NCI-H2196 (cell line): ENCODE measurements at regions not wholly inside any gene's neighbourhood (a gene's known extent, or its start where the extent isn't known, plus 50 kb on each side); places are given as distances from the start of the nearest gene placed in this dataset.
A peak's percentile ranks its signal among the peaks of the same experiment; 100 is the strongest.

Source experiments
- DNase-seq: peaks from one replicate; lab custom pipeline; 2025; ENCODE audit not compliant: unreplicated experiment; lab: John Stamatoyannopoulos, UW

DNA sequence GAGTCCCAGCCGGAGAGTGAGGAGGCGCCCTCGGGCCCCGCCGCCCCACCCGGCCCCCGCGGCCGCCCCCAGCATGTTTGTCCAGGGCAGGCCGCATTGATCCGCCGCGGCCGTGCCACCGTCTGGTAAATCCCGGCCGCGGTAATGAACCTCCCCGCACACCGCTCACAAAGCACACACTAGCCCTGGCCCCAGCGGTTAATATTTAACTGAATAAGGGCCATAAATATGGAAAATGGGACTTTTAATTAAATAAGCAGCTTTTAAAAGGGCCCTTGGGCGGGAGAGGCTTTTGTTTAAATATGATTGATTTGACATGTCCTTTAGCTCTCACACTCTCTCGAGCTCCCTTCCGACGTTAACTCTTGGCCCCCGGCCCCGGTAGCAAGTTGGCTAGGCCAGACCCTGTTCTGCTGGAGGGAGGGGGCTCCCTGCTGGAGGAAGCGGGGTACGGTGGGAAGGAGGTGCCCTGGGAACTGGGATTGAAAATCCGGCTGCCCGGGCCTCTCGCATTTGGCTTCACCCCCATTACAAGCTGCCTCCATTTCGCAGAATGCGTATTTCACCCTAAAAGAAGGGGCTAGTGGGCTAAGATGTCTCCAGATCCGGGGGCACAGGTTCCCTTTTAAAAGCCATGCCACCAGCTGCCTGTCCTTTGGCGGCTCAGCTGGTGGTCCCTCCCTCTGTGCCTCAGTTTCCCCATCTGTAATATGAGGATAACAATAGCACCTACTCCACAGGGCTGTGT, 199.8 kb downstream of the RBM19 start:
- no peak for DNase-seq

- DNase-seq, result no peak
Observed at GRCh38 chr12:113764661-113765060, 201.5 kb downstream of the RBM19 start.

GRCh38 chr12:113762882-113763816, 203.0 kb downstream of the RBM19 start:
- DNase-seq, result no peak

- no peak for DNase-seq
Observed at GRCh38 chr12:113762155-113762881, 203.8 kb downstream of the RBM19 start.

- no peak for DNase-seq
Observed at GRCh38 chr12:113759135-113759534, 207.0 kb downstream of the RBM19 start.

- no peak for DNase-seq
Observed at GRCh38 chr12:113758165-113758924, 207.8 kb downstream of the RBM19 start.

GRCh38 chr12:113757221-113758002, 208.7 kb downstream of the RBM19 start:
- peak; percentile 94 for DNase-seq

- DNase-seq, result no peak
Observed at GRCh38 chr12:113756609-113757008, 209.5 kb downstream of the RBM19 start.

DNA sequence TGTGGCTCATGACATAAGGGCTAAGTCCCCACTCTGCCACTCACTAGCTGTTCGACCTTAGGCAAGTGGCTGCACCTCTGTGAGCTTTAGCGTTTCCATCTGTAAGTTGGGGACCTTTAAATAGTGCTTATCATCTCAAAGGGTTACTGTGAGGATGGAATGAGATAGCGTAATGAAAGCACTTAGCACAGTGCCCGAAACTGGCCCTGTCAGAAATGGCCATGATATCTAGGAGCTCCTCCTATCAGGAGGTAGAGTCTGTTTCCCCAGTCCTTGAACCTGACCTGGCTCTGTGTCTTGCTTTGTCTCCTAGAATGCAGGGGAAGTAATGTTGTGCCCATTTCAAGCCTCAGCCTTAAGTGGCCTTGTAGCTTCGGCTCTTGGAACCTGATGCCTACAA, 211.0 kb downstream of the RBM19 start:
- DNase-seq, result no peak

GRCh38 chr12:113751513-113751912, 214.6 kb downstream of the RBM19 start:
- DNase-seq, result no peak

DNA sequence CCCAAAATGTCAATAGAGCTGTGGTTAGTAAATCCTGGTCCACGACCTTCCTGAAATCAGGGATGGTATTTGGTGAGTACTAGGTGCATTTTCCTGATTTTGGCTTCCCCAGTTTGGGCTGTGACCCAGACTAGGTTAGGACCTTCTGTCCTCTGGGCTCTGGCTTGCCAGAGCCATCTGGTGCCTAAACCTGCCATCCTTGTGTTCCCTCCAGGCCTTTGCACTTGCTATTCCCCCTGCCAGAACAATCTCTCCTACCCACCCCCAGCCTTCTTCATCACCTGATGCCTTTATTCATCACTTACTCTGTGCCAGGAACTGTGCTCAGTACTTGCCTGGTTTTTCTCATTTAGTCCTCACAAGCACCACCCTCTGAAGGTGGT, 216.7 kb downstream of the RBM19 start:
- DNase-seq, result no peak

GRCh38 chr12:113748707-113749432, 217.3 kb downstream of the RBM19 start:
- no peak for DNase-seq

DNA sequence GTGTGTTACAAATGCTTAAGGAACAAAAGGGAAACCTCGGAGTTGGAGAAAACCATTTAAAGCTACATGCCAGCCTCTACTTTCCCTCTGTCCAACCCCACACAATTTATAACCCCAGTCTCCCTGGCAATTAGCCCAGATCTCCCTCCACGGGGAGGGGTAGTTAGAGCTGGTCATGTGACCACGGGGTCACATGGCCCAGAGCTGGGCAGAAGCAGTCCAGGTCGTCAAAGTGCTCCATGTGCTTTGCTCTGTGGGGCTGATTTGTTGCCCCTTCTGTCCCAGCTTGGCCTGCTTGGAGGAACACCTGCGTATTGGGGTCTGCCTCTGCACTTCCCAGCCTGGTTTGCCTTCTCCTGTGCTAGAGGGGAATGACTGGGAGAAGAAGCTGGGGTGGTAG, 219.1 kb downstream of the RBM19 start:
- peak; percentile 74 for DNase-seq

GRCh38 chr12:113744802-113745395, 221.2 kb downstream of the RBM19 start:
- DNase-seq, result no peak

GRCh38 chr12:113742801-113743200, 223.3 kb downstream of the RBM19 start:
- DNase-seq, result no peak

DNA sequence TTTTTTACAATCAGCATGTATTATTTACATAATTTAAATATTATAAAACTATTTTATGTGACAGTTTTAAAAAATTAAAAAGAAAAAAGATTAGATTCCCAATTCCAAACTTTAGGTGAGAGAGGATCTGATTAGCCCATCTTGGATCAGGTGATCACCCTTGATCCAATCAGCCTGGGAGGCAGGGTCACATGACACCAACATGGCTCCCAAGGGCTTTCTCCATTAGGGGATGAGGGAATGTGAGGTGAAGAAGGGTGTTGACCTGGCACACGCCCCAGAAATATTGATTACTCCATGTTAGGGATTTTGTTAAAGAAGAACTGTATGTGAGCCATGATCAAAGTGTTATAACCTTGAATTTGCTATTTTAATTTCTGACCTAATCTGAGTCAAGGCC, 225.4 kb downstream of the RBM19 start:
- DNase-seq, result no peak

DNA sequence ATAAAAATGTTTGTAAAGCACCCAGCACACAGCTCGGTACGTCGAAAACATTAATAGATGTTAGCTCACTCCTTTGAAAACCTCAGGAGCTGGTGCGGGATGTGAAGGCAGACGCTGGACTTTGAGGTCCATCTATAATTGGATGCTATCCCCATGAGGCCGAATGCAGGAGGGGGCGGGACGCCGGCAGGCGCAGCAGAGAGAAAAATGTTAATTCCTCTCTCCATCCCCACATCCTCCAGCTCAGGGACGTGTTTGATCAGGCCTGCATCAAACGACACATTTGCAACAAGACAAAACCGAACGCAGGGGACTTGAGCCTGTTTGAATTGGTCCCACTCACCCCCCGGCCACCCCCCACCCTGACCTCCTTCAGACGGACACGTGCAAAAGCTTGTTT, 231.0 kb downstream of the RBM19 start:
- DNase-seq, result no peak

DNA sequence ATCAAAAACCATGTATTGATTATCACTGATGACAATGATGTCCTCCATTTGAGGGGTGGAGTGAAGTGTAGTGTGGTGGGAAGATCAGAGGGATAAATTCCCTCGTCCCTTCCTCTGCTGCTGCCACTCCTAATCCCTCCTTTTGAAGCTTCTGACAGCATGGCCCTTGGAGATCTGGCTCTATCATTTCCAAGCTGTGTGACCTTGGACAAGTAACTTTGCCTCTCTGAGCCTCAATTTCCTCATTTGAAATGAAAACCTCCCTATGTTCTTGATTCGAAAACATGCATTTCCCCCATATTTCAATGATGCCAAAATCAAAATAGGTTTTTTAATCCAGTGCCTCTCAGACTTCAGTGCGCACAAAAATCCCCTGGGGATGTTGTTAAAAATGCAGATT, 231.6 kb downstream of the RBM19 start:
- no peak for DNase-seq

DNA sequence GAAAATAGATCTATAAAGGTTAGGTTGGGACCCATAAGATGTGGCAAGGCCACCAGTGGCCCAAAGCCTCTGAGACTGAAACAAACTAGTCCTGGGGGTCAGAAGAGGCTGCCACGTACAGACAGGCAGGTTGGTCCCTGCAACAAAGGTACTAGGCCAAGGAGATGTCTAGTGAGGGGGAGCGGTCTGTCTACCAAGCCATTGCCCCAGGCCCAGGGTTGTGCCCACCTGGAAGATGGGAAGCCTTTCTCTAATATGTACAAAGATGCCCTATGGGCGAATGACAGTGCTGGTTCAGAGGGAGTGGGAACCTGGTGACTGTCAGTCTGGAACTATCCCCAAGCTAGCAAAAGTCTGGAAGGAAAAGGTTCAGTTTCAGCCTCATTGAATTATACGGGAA, 233.2 kb downstream of the RBM19 start:
- DNase-seq, result no peak
